Liver (tissue), 3 donors: ENCODE measurements at regions not wholly inside any gene's neighbourhood (a gene's known extent, or its start where the extent isn't known, plus 50 kb on each side); places are given as distances from the start of the nearest gene placed in this dataset.

Experiments used
- GABPA ChIP-seq, 2 donors: IDR thresholded peaks in 1 of 2; conservative IDR thresholded peaks in 1 of 2; 2 replicates each; pipeline ENCODE4 v1.6.1; 2016; ENCODE audit warnings: antibody characterized with exemption in 2 of 2, mild to moderate bottlenecking in 1 of 2, moderate library complexity in 1 of 2
- HNF4A ChIP-seq, 2 donors: conservative IDR thresholded peaks; 2 replicates each; pipeline ENCODE4 v1.6.1; 2016; ENCODE audit warnings: antibody characterized with exemption in 2 of 2, mild to moderate bottlenecking in 2 of 2
- RAD21 ChIP-seq, 2 donors: IDR thresholded peaks; 2 replicates each; pipeline ENCODE4 v1.6.1; 2016; ENCODE audit warnings: antibody characterized with exemption in 2 of 2, mild to moderate bottlenecking in 2 of 2
- YY1 ChIP-seq: IDR thresholded peaks from 2 replicates; pipeline ENCODE4 v1.6.1; 2016; ENCODE audit warnings: antibody characterized with exemption, mild to moderate bottlenecking
- TF ChIP-seq, protein P1 (sequence below): fragments of 150-350 bp; IDR thresholded peaks from 2 replicates; pipeline ENCODE4 v1.5.1; 2017; ENCODE audit warnings: improper control_type of control experiment, low read depth, low read length; ENCODE audit not compliant: missing input control
- donor health status: healthy.
- donor health status: healthy.

DNA sequence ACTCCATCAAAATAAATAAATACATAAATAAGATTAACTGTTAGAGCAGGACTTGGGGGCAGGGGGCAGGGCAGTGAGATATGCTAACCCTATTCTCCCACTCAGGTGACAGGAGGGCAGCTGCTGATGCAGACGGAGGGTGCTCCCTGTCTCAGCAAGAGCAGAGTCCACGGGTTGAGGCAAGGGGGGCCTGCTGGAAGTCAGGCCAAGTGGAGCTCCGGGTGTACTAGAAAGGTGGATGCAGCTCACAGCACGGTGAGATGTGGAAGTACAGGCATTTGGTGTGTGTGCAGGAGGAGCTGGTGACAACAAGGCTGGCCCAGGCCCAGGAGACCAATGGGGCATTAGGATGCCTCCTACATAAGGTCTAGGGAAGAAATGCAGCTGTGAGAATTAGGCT, 467.3 kb upstream of the B3GAT1 start:
- TF ChIP-seq, protein P1, sequence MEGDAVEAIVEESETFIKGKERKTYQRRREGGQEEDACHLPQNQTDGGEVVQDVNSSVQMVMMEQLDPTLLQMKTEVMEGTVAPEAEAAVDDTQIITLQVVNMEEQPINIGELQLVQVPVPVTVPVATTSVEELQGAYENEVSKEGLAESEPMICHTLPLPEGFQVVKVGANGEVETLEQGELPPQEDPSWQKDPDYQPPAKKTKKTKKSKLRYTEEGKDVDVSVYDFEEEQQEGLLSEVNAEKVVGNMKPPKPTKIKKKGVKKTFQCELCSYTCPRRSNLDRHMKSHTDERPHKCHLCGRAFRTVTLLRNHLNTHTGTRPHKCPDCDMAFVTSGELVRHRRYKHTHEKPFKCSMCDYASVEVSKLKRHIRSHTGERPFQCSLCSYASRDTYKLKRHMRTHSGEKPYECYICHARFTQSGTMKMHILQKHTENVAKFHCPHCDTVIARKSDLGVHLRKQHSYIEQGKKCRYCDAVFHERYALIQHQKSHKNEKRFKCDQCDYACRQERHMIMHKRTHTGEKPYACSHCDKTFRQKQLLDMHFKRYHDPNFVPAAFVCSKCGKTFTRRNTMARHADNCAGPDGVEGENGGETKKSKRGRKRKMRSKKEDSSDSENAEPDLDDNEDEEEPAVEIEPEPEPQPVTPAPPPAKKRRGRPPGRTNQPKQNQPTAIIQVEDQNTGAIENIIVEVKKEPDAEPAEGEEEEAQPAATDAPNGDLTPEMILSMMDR: no peak
- TF ChIP-seq RAD21 (IDR thresholded peaks at IDR 0.05) (no peak), YY1 (no peak), GABPA (IDR thresholded peaks at IDR 0.05 in 1 of 2, conservative IDR thresholded peaks at IDR 0.05 in 1 of 2) (no peak), HNF4A (conservative IDR thresholded peaks at IDR 0.05) (no peak)
